GM19324 (cell line): ENCODE measurements at regions not wholly inside any gene's neighbourhood (a gene's known extent, or its start where the extent isn't known, plus 50 kb on each side); places are given as distances from the start of the nearest gene placed in this dataset.

Experiments used
- ATAC-seq: cut with Tn5 transposase; IDR thresholded peaks from one replicate; pipeline ENCODE4 v1.9.1; 2021; ENCODE audit warnings: mild to moderate bottlenecking, moderate library complexity; ENCODE audit not compliant: unreplicated experiment, low FRiP score

GRCh38 chr2:133765658-133766057 lies 197.4 kb upstream of the NCKAP5 start:
- ATAC-seq, result no peak

DNA sequence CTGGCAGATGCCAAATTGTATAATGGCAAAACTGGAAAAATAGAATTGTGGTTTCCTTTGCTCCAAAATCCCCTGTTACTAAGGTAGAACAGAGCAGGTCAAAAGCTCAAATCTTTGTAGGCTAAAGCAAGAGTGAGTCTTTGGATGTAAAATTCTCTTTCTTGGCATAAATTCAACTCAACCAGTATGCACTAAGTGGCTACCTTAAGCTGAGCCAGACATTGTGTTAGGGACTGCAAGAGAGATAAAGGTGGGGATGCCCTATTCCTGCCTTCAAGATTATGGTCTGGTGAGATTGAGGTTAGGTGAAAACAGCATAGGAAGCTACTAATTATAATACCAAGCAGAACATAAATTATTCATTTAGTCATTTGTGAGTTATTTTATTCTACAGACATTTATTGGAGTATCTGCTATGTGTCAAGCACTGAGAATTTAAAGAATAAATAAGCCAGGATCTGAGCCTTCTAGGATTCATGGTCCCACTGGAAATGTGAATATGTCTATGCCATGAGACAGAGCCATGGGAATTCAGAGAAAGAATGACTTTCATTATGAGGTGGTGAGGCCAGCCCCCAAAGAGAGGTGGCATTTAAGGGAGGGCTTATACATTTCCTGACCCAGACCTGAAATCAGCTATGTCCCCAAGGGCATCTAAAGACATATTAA lies 198.0 kb upstream of the NCKAP5 start:
- ATAC-seq, result no peak

DNA sequence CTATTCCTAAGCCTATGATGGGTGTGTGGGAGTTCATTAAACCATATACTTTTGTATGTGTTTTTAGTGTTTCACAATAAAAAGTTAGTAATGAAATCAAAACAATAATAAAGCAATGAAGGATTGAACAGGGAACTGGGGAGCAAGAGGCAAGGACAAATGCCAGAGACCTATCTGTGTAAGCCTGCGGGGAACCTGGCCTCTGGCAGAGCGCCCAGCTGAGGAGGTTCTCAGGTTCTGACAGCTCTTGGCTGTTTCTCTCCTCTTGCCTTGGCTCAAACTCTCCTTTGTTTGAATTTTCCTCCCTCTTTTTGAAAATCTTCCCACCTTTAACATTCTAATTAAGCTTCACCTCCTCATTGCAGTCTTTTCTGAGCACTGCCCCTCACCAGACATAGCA lies 200.0 kb upstream of the NCKAP5 start:
- no peak for ATAC-seq

DNA sequence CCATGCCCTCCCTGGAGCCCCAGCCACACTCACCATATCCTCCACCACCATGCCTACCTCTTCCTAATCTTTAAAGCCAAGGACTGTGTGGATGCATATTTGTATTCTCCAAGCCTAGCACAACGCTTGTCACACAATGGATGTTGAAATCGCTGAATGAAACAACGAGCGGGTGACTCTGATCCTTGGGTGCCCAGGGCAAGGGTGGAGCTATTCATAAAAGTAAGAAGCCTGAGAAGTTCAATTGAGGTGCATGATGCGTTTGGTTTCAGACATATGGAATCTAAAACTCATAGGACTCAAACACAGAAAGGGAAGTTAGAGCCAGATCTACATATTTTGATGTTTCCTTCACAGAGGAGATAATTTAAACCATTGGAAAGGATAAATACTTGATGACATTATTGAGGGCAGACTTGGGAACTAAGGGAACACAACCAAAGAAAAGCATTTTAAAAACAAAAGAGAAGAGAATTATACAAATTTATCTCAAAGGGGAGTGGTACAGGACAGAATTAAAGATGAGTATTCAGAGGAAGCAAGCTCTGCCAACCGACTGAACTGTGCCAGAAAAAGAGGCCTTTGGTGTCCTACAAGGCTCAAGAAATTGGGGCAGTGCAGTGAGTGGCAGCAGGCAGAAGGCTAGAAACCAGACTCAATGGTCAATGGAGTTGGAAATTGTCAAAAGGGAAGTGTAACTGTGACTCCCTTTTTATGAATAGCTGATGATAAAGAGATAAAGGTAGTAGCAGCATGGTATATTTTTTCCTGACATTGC lies 200.6 kb upstream of the NCKAP5 start:
- ATAC-seq, result no peak

DNA sequence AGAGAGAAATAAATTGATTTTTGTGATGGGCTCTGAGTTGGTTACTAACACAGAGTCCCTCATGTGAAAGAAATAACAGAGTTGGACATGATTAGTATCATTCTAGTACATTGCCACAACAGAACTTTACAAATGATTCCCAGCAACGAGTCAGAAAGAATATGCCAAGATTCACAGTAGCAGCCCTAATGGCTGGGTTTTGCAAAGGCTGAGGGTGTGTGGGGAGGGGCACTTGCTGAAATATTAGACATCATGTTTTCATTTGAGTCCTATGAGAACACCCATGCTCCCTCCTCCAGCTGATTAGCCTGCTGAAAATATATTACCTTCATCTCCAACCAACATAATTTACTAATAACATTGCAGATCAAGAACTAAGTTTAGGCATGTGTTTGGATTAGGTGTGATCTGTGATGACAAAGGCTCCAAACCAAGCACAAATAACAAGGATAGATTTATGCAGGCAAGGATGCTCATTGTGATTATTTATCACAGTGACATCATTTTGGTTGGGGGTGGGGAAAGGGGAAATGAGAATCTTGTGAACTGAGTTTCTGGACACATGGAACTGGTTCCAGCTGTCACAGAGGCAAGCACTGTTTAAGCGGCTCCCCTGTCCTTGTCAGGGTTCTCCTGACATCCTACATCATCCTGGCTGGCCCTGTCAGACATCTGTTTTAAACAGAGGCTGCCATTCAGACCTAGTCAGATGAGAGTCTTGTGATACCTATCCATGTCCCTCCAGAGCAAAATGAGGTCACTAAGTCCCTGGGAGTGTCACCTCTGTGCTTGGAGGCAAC lies 205.8 kb upstream of the NCKAP5 start:
- ATAC-seq, result no peak

DNA sequence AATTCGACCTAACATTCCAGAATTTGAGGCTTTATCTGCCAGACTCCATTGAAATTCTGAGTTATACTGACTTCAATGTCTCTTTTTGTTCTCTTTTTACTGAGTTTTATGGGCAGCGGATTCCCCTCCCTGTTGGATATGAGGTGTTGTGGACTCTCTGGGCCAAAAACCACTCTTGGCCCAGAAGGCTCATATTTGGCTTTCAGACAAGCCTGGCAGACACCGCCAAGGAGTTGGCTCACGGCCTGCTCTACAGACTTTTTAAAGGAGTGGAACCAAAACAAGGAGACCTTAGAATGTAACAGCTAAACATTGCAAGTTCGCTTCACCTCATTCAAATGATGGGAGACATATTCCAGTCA lies 206.4 kb upstream of the NCKAP5 start:
- no peak for ATAC-seq

- no peak for ATAC-seq
These were observed 208.8 kb upstream of the NCKAP5 start for GRCh38 chr2:133776936-133777573.

DNA sequence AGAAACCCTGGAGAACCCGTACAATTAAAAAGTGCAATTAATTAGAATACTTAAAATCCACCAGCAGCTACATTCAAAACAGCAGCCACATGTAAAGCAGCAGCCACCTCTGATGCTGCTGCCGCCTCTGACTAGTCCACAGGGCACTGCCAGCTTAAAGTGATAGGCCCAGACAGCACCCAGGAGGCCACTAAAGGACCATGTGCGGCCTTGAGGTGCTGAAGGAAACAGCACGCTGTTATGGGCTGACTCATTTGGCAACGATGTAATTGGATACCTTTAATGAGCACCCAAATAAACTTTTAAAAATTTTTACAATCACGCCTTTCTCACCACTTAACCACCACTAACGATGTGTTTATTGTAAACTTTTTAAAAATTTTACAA lies 209.3 kb upstream of the NCKAP5 start:
- ATAC-seq, result no peak

- ATAC-seq, result no peak
These were observed 212.1 kb upstream of the NCKAP5 start for GRCh38 chr2:133780099-133780996.

GRCh38 chr2:133780997-133781513 lies 212.8 kb upstream of the NCKAP5 start:
- no peak for ATAC-seq

DNA sequence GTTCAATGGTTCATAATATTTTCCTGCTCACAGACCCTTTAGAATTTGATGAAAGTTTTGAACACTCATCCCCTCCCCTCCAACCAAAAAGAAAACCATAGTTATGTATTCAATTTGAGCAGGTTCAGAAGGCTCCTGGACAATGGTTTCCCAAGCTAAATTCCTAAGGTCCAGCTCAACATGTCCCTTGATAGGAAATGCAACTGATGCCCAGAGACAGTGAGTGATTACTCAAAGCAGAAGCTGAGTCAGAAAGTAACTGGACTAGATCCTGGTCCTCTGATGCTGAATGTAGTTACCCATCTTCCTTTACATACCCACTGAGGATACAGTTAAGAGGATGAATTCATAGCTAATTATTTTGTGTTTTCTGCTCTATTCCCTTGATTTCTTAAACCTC lies 218.9 kb upstream of the NCKAP5 start:
- no peak for ATAC-seq

DNA sequence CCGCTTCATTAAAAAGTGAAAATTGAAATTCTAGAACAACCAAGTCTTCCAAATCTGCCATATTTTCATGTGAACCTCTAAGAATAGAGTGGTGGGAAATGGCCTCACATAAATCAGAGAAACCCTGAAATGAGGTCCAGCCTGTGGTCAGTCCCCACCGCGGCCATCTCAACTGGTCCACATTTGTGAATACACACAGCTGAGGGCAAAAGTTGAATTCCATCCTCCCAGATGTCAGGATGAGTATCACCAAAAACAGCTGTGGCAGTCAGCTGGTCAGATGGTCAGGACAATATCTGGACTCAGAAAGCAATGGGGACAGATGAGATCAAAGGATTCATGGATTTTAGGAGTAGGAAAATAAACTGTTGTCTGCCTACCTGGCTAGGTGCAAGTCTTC lies 219.4 kb upstream of the NCKAP5 start:
- ATAC-seq, result no peak

DNA sequence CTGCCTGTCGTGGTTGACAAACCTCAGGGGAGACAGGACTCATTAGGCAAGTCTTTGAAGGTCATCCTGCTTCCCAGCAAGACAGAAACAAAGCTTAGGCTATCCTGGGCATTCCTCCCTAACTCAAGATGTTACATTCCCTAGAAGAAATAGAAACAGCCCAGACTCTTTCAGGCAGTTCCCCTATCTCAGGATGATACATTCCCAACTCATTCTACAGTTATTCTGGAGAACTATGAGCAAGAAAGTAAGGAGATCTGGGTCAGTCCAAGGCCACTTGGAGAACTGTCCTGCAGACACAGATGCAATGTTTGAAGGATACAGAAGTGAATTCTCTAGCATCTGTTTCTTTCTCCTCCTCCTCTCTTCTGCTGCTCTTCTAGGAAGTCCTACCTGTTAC lies 220.1 kb upstream of the NCKAP5 start:
- ATAC-seq, result no peak

DNA sequence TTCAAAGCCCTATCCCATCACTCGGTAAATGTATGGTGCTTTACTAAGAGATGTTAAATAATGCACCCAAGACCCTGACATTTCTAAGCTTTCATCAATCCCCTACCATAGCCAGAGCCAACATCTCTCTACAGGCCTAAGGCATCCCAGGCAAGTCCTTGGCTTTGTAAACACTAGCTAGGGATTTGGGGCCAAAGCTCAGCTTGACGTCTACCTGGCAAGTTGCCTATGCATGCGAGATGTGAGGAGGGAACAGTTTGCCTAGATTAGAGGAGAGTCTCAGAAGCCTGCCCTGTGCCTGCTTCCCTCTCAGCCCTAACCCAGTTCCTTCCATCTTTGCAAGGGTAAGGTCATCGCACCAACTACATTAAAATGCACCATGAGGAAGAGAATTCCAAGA lies 221.5 kb upstream of the NCKAP5 start:
- no peak for ATAC-seq

GRCh38 chr2:133790711-133791110 lies 222.4 kb upstream of the NCKAP5 start:
- ATAC-seq, result no peak

DNA sequence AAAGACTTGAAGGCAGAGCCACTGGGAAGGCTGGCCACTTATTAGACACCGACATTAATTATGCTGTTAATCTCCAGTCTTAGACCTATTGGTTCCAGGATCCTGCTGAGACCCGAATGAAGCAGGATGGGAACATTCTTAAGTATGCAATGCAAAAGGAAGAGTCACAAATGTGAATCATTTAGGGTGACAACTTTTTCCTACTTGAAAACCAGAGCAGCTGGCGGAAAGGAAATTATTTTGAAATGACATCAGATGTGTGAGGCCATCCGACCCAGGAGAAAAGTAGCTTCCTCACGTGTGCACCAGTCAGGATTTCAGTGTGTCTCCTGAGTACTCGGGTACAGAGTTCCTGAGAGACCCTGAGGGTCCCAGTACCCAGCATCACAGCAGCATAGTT lies 222.9 kb upstream of the NCKAP5 start:
- ATAC-seq, result no peak

DNA sequence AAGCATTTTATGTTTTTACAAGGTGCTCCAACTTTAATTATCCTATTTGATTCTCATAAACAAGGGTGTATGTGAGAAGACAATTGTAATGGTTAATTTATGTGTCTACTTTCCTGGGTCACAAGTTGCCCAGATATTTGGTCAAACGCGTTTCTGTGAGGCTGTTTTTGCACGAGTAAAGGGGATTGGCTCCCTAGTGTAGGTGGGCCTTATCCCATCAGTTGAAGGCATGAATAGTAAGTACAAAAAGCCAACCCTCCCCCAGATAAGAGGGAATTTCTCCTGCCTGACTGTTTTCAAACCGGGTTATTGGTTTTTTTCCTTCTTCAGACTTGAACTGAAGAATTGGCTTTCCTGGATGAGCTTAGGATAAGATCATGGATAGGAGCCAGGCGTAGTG lies 224.0 kb upstream of the NCKAP5 start:
- no peak for ATAC-seq

DNA sequence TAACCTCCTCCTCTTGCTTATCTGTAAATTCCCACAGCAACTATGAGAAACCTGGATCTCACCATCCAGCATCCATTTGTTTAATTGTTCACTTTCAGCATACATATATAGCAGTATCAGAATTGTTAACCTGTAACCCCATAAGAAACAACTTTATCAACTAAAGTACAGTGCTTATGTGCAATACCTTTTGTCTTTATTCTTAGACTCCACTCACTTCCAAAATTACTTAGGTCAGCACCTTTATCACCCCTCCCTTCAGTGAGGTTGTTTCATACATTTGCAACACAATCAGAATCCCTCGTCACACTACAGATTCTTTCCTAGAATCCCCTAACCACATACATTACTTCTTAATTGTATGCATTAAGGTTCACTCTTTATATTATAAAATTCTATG lies 225.9 kb upstream of the NCKAP5 start:
- ATAC-seq, result no peak

DNA sequence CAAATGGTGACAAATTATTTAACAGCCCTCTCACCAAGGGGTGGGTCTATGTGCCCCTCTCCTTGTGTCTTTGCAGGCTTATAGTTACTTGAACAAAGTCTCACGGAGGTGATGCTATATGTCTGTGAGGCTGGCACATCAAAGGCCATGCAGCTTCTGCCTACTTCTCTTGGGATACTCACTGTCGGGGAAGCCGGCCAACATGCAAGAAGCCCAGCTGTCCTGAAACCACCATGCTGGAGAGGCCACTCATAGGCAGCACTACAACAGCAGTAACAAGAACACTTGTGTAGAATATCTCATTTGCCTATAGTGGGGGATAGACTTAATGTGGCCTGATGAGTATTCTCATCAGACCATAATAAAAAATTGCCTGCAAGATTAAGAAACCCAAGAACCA lies 233.7 kb upstream of the NCKAP5 start:
- ATAC-seq, result no peak
